ENCODE measurements at regions not wholly inside any gene's neighbourhood (a gene's known extent, or its start where the extent isn't known, plus 50 kb on each side); places are given as distances from the start of the nearest gene placed in this dataset.

GRCh38 chr11:82261367-82261766, 472.3 kb downstream of the FAM181B start:
- Histone ChIP-seq H3K27ac (no peak overlapping the region), H3K4me3 (no peak overlapping the region), H3K36me3 (no peaks in the 10 kb centered on the region), H3K9me3 (no peaks in the 10 kb centered on the region), H3K27me3 (no peaks in the 10 kb centered on the region), H3K4me1 (no peaks in the 10 kb centered on the region)
- 83 to 94% methylated on average over 1 of the region's 1 CpG for WGBS, 2 donors
- TF ChIP-seq POLR2A (IDR thresholded peaks at IDR 0.05) (no peak), EP300 (IDR thresholded peaks at IDR 0.05) (no peak), POLR2AphosphoS5 (IDR thresholded peaks at IDR 0.05) (no peak)
- TF ChIP-seq, protein P1, sequence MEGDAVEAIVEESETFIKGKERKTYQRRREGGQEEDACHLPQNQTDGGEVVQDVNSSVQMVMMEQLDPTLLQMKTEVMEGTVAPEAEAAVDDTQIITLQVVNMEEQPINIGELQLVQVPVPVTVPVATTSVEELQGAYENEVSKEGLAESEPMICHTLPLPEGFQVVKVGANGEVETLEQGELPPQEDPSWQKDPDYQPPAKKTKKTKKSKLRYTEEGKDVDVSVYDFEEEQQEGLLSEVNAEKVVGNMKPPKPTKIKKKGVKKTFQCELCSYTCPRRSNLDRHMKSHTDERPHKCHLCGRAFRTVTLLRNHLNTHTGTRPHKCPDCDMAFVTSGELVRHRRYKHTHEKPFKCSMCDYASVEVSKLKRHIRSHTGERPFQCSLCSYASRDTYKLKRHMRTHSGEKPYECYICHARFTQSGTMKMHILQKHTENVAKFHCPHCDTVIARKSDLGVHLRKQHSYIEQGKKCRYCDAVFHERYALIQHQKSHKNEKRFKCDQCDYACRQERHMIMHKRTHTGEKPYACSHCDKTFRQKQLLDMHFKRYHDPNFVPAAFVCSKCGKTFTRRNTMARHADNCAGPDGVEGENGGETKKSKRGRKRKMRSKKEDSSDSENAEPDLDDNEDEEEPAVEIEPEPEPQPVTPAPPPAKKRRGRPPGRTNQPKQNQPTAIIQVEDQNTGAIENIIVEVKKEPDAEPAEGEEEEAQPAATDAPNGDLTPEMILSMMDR (IDR thresholded peaks at IDR 0.05) = no peak
- ATAC-seq (ENCODE audit: low FRiP score in 2 of 2) (no peak), DNase-seq (no peak)

- TF ChIP-seq POLR2A (IDR thresholded peaks at IDR 0.05) = no peak
- TF ChIP-seq EP300 (IDR thresholded peaks at IDR 0.05) = no peak
- no peak for TF ChIP-seq POLR2AphosphoS5 (IDR thresholded peaks at IDR 0.05)
- TF ChIP-seq, protein P1 (IDR thresholded peaks at IDR 0.05) = no peak
- 50 to 54% methylated on average over 2 of the region's 2 CpGs for WGBS, 2 donors
- no peak overlapping the region for H3K4me3 ChIP-seq
- no peaks in the 10 kb centered on the region for H3K4me1 ChIP-seq
- H3K36me3 ChIP-seq = no peaks in the 10 kb centered on the region
- ATAC-seq (ENCODE audit: low FRiP score in 2 of 2) = no peak
- no peak overlapping the region for H3K27ac ChIP-seq
- DNase-seq = no peak
- H3K27me3 ChIP-seq = no peaks in the 10 kb centered on the region
- H3K9me3 ChIP-seq = no peaks in the 10 kb centered on the region
Observed at GRCh38 chr11:82250047-82250446, 483.6 kb downstream of the FAM181B start.

- H3K4me3 ChIP-seq = no peak overlapping the region
- H3K27me3 ChIP-seq = no peaks in the 10 kb centered on the region
- H3K4me1 ChIP-seq = no peaks in the 10 kb centered on the region
- H3K36me3 ChIP-seq = no peaks in the 10 kb centered on the region
- H3K27ac ChIP-seq = no peak overlapping the region
- ATAC-seq (ENCODE audit: low FRiP score in 2 of 2) = no peak
- no peaks in the 10 kb centered on the region for H3K9me3 ChIP-seq
- TF ChIP-seq EP300 (IDR thresholded peaks at IDR 0.05) (no peak), POLR2AphosphoS5 (IDR thresholded peaks at IDR 0.05) (no peak), POLR2A (IDR thresholded peaks at IDR 0.05) (no peak)
- TF ChIP-seq, protein P1 (IDR thresholded peaks at IDR 0.05) = no peak
- no peak for DNase-seq
Observed at GRCh38 chr11:82246926-82247325, 486.7 kb downstream of the FAM181B start.

- Histone ChIP-seq H3K27ac (no peak overlapping the region), H3K36me3 (no peaks in the 10 kb centered on the region), H3K27me3 (no peaks in the 10 kb centered on the region), H3K9me3 (no peaks in the 10 kb centered on the region), H3K4me3 (no peak overlapping the region), H3K4me1 (no peaks in the 10 kb centered on the region)
- WGBS, 2 donors = 89 to 96% methylated on average over 5 of the region's 5 CpGs
- no peak for DNase-seq
- TF ChIP-seq EP300 (IDR thresholded peaks at IDR 0.05) (no peak), POLR2A (IDR thresholded peaks at IDR 0.05) (no peak), POLR2AphosphoS5 (IDR thresholded peaks at IDR 0.05) (no peak)
- TF ChIP-seq, protein P1 (IDR thresholded peaks at IDR 0.05) = no peak
- ATAC-seq (ENCODE audit: low FRiP score in 2 of 2) = no peak
Observed at GRCh38 chr11:82239498-82239897, 494.2 kb downstream of the FAM181B start.

DNA sequence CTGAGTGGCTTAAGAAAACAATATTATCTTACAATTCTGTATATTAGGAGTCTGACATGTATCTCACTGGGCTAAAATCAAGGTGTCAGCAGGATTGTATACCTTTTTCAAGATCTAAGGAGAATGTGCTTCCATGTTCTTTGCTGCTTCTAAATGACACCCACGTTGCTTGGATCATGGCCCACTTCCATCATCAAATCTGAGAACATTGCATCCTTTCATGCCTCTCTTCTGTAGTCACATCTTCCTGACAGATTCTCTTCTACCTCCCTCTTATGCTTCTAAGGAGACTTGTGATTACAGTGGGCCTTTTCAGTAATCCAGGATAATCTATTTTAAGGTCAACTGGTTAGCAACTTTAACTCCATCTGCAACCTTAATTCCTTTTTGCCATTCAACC, 499.4 kb downstream of the FAM181B start:
- Histone ChIP-seq H3K4me1 (no peaks in the 10 kb centered on the region), H3K36me3 (no peaks in the 10 kb centered on the region), H3K27me3 (no peaks in the 10 kb centered on the region), H3K9me3 (no peaks in the 10 kb centered on the region), H3K27ac (no peak overlapping the region), H3K4me3 (no peak overlapping the region)
- ATAC-seq (ENCODE audit: low FRiP score in 2 of 2) (no peak), DNase-seq (no peak)
- 48 to 65% methylated on average over 1 of the region's 1 CpG for WGBS, 2 donors
- TF ChIP-seq, protein P1 (IDR thresholded peaks at IDR 0.05) = no peak
- TF ChIP-seq POLR2A (IDR thresholded peaks at IDR 0.05) = no peak
